ENCODE measurements at regions not wholly inside any gene's neighbourhood (a gene's known extent, or its start where the extent isn't known, plus 50 kb on each side); places are given as distances from the start of the nearest gene placed in this dataset.

DNA sequence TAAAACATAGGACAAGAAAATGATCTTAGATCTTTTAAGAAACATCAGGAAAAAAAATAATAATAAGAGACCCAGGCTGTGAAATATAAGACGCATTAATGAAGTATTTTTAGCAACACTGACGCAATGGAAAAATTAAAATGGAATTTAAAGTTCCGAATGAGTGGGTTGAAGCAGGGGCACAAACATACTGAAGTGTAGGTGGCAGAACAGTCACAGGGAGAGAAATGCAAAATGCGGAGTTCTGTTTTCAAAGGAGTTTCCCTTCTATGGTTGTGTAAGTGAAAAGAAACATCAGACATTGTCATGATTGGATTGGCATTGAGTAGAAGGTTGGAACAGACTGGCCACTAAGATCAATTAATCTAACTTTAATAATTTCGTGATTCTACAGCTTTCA is 159.8 kb downstream of the CYSLTR2 start:
- no peak overlapping the region for H2BK20ac ChIP-seq (ENCODE audit: low read length)
- DNase-seq (ENCODE audit: low read depth in 1 of 2, low spot score in 2 of 2) (no peak), FAIRE-seq (no peak)
- H3K27me3 ChIP-seq (replicated peaks in 1 of 4; ENCODE audit: control insufficient read depth in 3 of 4, extremely low read depth in 1 of 4, insufficient read depth in 3 of 4, low read length in 3 of 4), result no peaks in the 10 kb centered on the region
- H3K27ac ChIP-seq (ENCODE audit: low read depth, low read length), result no peak overlapping the region
- no peak overlapping the region for H3K4me3 ChIP-seq (ENCODE audit: extremely low read depth in 1 of 4, insufficient read depth in 2 of 4, low read depth in 3 of 4, low read length in 4 of 4)
- H2AFZ ChIP-seq (ENCODE audit: low read length), result no peak overlapping the region
- no peak overlapping the region for H3K4me2 ChIP-seq (ENCODE audit: insufficient read depth in 1 of 2, low read depth in 2 of 2, low read length in 2 of 2)
- no peak overlapping the region for H3K4ac ChIP-seq (replicated peaks; ENCODE audit: insufficient read length, low read depth, low read length)
- WGBS, 2 experiments (ENCODE audit: extremely low coverage in 1 of 2, insufficient coverage in 1 of 2, insufficient read length in 1 of 2, insufficient replicate concordance in 2 of 2, low coverage in 1 of 2, low lambda C conversion rate in 2 of 2, missing lambda C conversion rate in 1 of 2), result 89% methylated on average over 5 of the region's 5 CpGs; no CpG with 5 or more reads in 1 of the 2 experiments
- H3K23ac ChIP-seq (ENCODE audit: insufficient read length), result no peak overlapping the region
- no peak overlapping the region for H3K14ac ChIP-seq (ENCODE audit: insufficient read length)
- no peaks in the 10 kb centered on the region for H3K36me3 ChIP-seq (ENCODE audit: control insufficient read depth in 2 of 4, insufficient read depth in 4 of 4, low read length in 3 of 4)
- no peak overlapping the region for H2BK12ac ChIP-seq (ENCODE audit: low read depth, low read length)
- ChIA-PET CTCF (ENCODE audit: partially characterized antibody) (interaction anchor here (1.0 kb wide), 1 partner anchor 12 kb away, joined by 3 read pairs; no protein-coding TSS in a partner anchor), POLR2A (ENCODE audit: partially characterized antibody) (no interaction called here)
- H4K91ac ChIP-seq (replicated peaks; ENCODE audit: insufficient read length, low read length), result no peak overlapping the region
- H4K8ac ChIP-seq (ENCODE audit: extremely low read depth, insufficient read depth, low read length), result no peak overlapping the region
- H3K9me3 ChIP-seq (ENCODE audit: insufficient read depth in 2 of 2, low read depth in 1 of 2, low read length in 1 of 2), result no peaks in the 10 kb centered on the region
- no peak overlapping the region for H2BK15ac ChIP-seq (ENCODE audit: low read length)
- no peak overlapping the region for H3K9ac ChIP-seq (replicated peaks in 1 of 4; ENCODE audit: extremely low read depth in 1 of 4, low read depth in 3 of 4, low read length in 3 of 4)
- no peak overlapping the region for H2BK5ac ChIP-seq (ENCODE audit: low read depth, low read length)
- H3K18ac ChIP-seq (ENCODE audit: extremely low read depth, low read length), result no peak overlapping the region
- 0 out of 7 replicates have a peak, but pooled peaks cover 0 to under 1% (median 0%) of the 10 kb centered on the region in 4 experiments for H3K4me1 ChIP-seq (replicated peaks in 1 of 4; ENCODE audit: control insufficient read depth in 3 of 4, insufficient read depth in 4 of 4, low read length in 3 of 4)
- no peak overlapping the region for H3K56ac ChIP-seq (replicated peaks; ENCODE audit: insufficient read length, low read depth, low read length)
- H2AK5ac ChIP-seq (ENCODE audit: low read depth, low read length), result no peak overlapping the region
- no peaks in the 10 kb centered on the region; the same call in 1 of the 2 replicates for H3K23me2 ChIP-seq (ENCODE audit: low read depth, low read length)
- H2BK120ac ChIP-seq (replicated peaks; ENCODE audit: low read depth, low read length), result no peak overlapping the region
- no peaks in the 10 kb centered on the region for H4K20me1 ChIP-seq (replicated peaks in 1 of 2; ENCODE audit: control insufficient read depth in 1 of 2, insufficient read depth in 2 of 2, low read length in 2 of 2)
- H4K5ac ChIP-seq (ENCODE audit: insufficient read length, low read depth, low read length), result no peak overlapping the region
- no peaks in the 10 kb centered on the region for H3K79me1 ChIP-seq (ENCODE audit: low read depth, low read length)
- no peaks in the 10 kb centered on the region for H3K79me2 ChIP-seq (ENCODE audit: control insufficient read depth in 1 of 2, insufficient read depth in 2 of 2, low read length in 2 of 2)
- TF ChIP-seq BRCA1 (IDR thresholded peaks at IDR 0.05; ENCODE audit: low read depth, low read length) (no peak), TAF1 (IDR thresholded peaks at IDR 0.05; ENCODE audit: low read depth, low read length) (no peak), HDAC2 (IDR thresholded peaks at IDR 0.05; ENCODE audit: borderline replicate concordance in 1 of 2, low read depth in 2 of 2, low read length in 2 of 2) (no peak), CEBPB (IDR thresholded peaks at IDR 0.05; ENCODE audit: low read depth, low read length) (no peak), RAD21 (IDR thresholded peaks at IDR 0.05 in 1 of 2, conservative IDR thresholded peaks at IDR 0.05 in 1 of 2; ENCODE audit: low read depth in 2 of 2, low read length in 2 of 2) (no peak), GABPA (IDR thresholded peaks at IDR 0.05; ENCODE audit: borderline replicate concordance, insufficient read depth, low read length) (no peak), GTF2F1 (IDR thresholded peaks at IDR 0.05; ENCODE audit: borderline replicate concordance, low read depth, low read length) (no peak), SRF (IDR thresholded peaks at IDR 0.05; ENCODE audit: low read depth, low read length) (no peak), KDM1A (IDR thresholded peaks at IDR 0.05; ENCODE audit: borderline replicate concordance, low read length) (no peak), CTBP2 (IDR thresholded peaks at IDR 0.05; ENCODE audit: borderline replicate concordance, insufficient read depth, insufficient read length, low read length) (no peak), PHF8 (conservative IDR thresholded peaks at IDR 0.05; ENCODE audit: low read depth, low read length) (no peak), TBP (IDR thresholded peaks at IDR 0.05; ENCODE audit: low read depth, low read length) (no peak)
- TF ChIP-seq, protein P1, sequence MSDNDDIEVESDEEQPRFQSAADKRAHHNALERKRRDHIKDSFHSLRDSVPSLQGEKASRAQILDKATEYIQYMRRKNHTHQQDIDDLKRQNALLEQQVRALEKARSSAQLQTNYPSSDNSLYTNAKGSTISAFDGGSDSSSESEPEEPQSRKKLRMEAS (IDR thresholded peaks at IDR 0.05), result no peak
